Transverse colon (tissue), 4 donors: ENCODE measurements at regions not wholly inside any gene's neighbourhood (a gene's known extent, or its start where the extent isn't known, plus 50 kb on each side); places are given as distances from the start of the nearest gene placed in this dataset.

Experiments
- EP300 ChIP-seq: sonication (generic); formaldehyde crosslinking; IDR thresholded peaks from one replicate; pipeline ENCODE4 v1.6.1; 2017; ENCODE audit warnings: antibody characterized with exemption, low read depth
- POLR2A ChIP-seq: fragments of 450-650 bp; IDR thresholded peaks from one replicate; pipeline ENCODE4 v1.6.1; 2016; ENCODE audit warnings: antibody characterized with exemption, mild to moderate bottlenecking, moderate library complexity
- POLR2AphosphoS5 ChIP-seq, 3 donors: sonication (generic); formaldehyde crosslinking; IDR thresholded peaks; one replicate each; pipeline ENCODE4 v1.6.1; 2016; ENCODE audit warnings: antibody characterized with exemption in 3 of 3
- TF ChIP-seq, protein P1 (sequence below), 5 experiments: fragments of 200-600 bp in 3 of 5; fragments of 450-650 bp in 2 of 5; sonication (generic) in 3 of 5; IDR thresholded peaks; 1 replicate in 2 of 5; 2 replicates in 3 of 5; pipeline ENCODE4 v1.5.1; 2016 to 2017; ENCODE audit warnings: antibody characterized with exemption in 5 of 5, inconsistent platforms in 3 of 5, mild to moderate bottlenecking in 2 of 5, moderate library complexity in 1 of 5

DNA sequence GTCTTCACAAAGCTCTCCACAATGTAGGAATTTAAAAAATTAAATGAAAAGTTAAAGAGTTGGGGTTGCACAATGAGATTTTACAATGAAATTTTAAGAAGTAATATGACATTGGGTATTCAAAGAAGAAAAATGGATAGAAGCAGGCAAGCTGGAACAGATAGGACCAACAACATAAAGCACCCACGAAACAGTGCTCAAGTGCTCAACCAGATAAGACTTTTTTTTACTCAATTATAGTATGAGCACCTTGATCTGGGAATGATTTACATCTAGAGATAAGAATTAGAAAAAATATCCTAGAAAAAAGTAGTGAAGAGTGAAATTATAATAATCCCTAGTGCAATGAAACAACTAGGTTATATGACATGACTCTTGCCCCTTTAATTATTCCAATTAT, 1670.1 kb upstream of the ACO1 start:
- TF ChIP-seq POLR2A, result no peak
- TF ChIP-seq, protein P1, sequence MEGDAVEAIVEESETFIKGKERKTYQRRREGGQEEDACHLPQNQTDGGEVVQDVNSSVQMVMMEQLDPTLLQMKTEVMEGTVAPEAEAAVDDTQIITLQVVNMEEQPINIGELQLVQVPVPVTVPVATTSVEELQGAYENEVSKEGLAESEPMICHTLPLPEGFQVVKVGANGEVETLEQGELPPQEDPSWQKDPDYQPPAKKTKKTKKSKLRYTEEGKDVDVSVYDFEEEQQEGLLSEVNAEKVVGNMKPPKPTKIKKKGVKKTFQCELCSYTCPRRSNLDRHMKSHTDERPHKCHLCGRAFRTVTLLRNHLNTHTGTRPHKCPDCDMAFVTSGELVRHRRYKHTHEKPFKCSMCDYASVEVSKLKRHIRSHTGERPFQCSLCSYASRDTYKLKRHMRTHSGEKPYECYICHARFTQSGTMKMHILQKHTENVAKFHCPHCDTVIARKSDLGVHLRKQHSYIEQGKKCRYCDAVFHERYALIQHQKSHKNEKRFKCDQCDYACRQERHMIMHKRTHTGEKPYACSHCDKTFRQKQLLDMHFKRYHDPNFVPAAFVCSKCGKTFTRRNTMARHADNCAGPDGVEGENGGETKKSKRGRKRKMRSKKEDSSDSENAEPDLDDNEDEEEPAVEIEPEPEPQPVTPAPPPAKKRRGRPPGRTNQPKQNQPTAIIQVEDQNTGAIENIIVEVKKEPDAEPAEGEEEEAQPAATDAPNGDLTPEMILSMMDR (IDR thresholded peaks at IDR 0.05), result no peak
- no peak for TF ChIP-seq POLR2AphosphoS5 (IDR thresholded peaks at IDR 0.05)
- TF ChIP-seq EP300, result no peak
